ENCODE measurements at regions not wholly inside any gene's neighbourhood (a gene's known extent, or its start where the extent isn't known, plus 50 kb on each side); places are given as distances from the start of the nearest gene placed in this dataset.

GRCh38 chr11:38718659-38719058 is 2120.6 kb upstream of the RAG2 start:
- H3K27ac ChIP-seq (replicated peaks), result no peak overlapping the region
- H3K4me3 ChIP-seq (replicated peaks; ENCODE audit: insufficient read depth, low read length), result no peak overlapping the region
- TF ChIP-seq, protein P1, sequence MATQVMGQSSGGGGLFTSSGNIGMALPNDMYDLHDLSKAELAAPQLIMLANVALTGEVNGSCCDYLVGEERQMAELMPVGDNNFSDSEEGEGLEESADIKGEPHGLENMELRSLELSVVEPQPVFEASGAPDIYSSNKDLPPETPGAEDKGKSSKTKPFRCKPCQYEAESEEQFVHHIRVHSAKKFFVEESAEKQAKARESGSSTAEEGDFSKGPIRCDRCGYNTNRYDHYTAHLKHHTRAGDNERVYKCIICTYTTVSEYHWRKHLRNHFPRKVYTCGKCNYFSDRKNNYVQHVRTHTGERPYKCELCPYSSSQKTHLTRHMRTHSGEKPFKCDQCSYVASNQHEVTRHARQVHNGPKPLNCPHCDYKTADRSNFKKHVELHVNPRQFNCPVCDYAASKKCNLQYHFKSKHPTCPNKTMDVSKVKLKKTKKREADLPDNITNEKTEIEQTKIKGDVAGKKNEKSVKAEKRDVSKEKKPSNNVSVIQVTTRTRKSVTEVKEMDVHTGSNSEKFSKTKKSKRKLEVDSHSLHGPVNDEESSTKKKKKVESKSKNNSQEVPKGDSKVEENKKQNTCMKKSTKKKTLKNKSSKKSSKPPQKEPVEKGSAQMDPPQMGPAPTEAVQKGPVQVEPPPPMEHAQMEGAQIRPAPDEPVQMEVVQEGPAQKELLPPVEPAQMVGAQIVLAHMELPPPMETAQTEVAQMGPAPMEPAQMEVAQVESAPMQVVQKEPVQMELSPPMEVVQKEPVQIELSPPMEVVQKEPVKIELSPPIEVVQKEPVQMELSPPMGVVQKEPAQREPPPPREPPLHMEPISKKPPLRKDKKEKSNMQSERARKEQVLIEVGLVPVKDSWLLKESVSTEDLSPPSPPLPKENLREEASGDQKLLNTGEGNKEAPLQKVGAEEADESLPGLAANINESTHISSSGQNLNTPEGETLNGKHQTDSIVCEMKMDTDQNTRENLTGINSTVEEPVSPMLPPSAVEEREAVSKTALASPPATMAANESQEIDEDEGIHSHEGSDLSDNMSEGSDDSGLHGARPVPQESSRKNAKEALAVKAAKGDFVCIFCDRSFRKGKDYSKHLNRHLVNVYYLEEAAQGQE (IDR thresholded peaks at IDR 0.05; ENCODE audit: insufficient replicate concordance, low read depth), result no peak
- no peak for TF ChIP-seq GABPA (IDR thresholded peaks at IDR 0.05; ENCODE audit: low read depth)
- TF ChIP-seq, protein P2, sequence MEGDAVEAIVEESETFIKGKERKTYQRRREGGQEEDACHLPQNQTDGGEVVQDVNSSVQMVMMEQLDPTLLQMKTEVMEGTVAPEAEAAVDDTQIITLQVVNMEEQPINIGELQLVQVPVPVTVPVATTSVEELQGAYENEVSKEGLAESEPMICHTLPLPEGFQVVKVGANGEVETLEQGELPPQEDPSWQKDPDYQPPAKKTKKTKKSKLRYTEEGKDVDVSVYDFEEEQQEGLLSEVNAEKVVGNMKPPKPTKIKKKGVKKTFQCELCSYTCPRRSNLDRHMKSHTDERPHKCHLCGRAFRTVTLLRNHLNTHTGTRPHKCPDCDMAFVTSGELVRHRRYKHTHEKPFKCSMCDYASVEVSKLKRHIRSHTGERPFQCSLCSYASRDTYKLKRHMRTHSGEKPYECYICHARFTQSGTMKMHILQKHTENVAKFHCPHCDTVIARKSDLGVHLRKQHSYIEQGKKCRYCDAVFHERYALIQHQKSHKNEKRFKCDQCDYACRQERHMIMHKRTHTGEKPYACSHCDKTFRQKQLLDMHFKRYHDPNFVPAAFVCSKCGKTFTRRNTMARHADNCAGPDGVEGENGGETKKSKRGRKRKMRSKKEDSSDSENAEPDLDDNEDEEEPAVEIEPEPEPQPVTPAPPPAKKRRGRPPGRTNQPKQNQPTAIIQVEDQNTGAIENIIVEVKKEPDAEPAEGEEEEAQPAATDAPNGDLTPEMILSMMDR (IDR thresholded peaks at IDR 0.05; ENCODE audit: insufficient read depth, low read length), result no peak
- no peak for TF ChIP-seq POLR2AphosphoS5 (IDR thresholded peaks at IDR 0.05; ENCODE audit: low read depth)
- no peak for TF ChIP-seq SPI1 (IDR thresholded peaks at IDR 0.05; ENCODE audit: borderline replicate concordance, low read depth)
- no peak for DNase-seq (ENCODE audit: low read depth in 1 of 2, low spot score in 1 of 2)
- H3K27me3 ChIP-seq (ENCODE audit: insufficient read depth, poor library complexity, severe bottlenecking), result no peaks in the 10 kb centered on the region

DNA sequence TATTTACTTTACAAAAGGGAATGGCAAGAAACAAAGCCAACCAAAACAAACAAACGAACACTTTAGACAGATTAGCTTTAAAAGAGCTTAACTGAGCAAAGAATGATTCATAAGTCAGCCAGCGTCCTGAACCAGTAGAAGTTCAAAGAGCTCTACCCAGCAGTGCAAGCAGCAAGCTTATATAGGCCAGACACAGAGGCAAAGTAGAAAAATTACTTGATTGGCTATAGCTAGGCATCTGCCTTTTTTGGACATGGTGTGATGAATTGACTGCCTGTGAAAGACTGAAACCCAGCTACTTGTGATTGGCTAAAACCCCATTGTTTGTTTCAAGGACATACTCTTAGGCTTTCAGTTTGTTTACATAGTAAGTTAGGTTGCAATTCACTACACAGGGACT is 2120.0 kb upstream of the RAG2 start:
- Histone ChIP-seq H3K4me3 (replicated peaks; ENCODE audit: insufficient read depth, low read length) (no peak overlapping the region), H3K27ac (replicated peaks) (no peak overlapping the region), H3K27me3 (ENCODE audit: insufficient read depth, poor library complexity, severe bottlenecking) (no peaks in the 10 kb centered on the region)
- TF ChIP-seq, protein P1 (IDR thresholded peaks at IDR 0.05; ENCODE audit: insufficient replicate concordance, low read depth), result no peak
- no peak for TF ChIP-seq GABPA (IDR thresholded peaks at IDR 0.05; ENCODE audit: low read depth)
- no peak for TF ChIP-seq POLR2AphosphoS5 (IDR thresholded peaks at IDR 0.05; ENCODE audit: low read depth)
- no peak for TF ChIP-seq SPI1 (IDR thresholded peaks at IDR 0.05; ENCODE audit: borderline replicate concordance, low read depth)
- TF ChIP-seq, protein P2 (IDR thresholded peaks at IDR 0.05; ENCODE audit: insufficient read depth, low read length), result no peak
- no peak for DNase-seq (ENCODE audit: low read depth in 1 of 2, low spot score in 1 of 2)

DNA sequence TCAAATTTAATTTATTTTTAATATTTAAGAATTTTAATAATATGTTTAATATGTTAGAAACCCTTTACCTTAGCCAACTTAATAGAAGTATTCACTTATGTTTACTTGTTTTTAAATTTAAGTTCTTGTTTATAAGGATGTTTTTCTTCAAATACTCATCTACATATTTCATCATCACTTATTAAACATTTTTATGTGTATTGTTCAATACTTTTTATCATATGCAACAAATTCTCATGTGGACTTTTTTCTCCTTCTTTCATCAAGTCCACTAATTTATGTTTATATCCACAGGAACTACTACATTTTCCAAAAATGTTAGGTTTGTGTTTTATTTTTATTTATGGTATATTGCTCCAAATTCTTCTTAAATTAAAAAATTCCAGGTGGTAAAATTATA is 2113.1 kb upstream of the RAG2 start:
- TF ChIP-seq, protein P1 (IDR thresholded peaks at IDR 0.05; ENCODE audit: insufficient replicate concordance, low read depth), result no peak
- TF ChIP-seq SPI1 (IDR thresholded peaks at IDR 0.05; ENCODE audit: borderline replicate concordance, low read depth), result no peak
- no peak for TF ChIP-seq GABPA (IDR thresholded peaks at IDR 0.05; ENCODE audit: low read depth)
- no peak for TF ChIP-seq POLR2AphosphoS5 (IDR thresholded peaks at IDR 0.05; ENCODE audit: low read depth)
- TF ChIP-seq, protein P2 (IDR thresholded peaks at IDR 0.05; ENCODE audit: insufficient read depth, low read length), result no peak

More for the DNA sequence above, 2113.1 kb upstream of the RAG2 start:
- H3K4me3 ChIP-seq (replicated peaks; ENCODE audit: insufficient read depth, low read length), result no peak overlapping the region
- no peak for DNase-seq (ENCODE audit: low read depth in 1 of 2, low spot score in 1 of 2)
- H3K27ac ChIP-seq (replicated peaks), result no peak overlapping the region
- H3K27me3 ChIP-seq (ENCODE audit: insufficient read depth, poor library complexity, severe bottlenecking), result no peaks in the 10 kb centered on the region

Data from HL-60 (cell line).